Astrocyte of the cerebellum (primary cell): ENCODE measurements at regions not wholly inside any gene's neighbourhood (a gene's known extent, or its start where the extent isn't known, plus 50 kb on each side); places are given as distances from the start of the nearest gene placed in this dataset.

Source experiments
- DNase-seq: peaks from one replicate; pipeline ENCODE4 v3.0.0-alpha.2; 2011; ENCODE audit warnings: low read depth
- H3K4me3 ChIP-seq: 2 replicates; pipeline ENCODE4 v1.5.1; 2011; ENCODE audit warnings: mild to moderate bottlenecking, low read depth, low read length, moderate library complexity
- CTCF ChIP-seq: IDR thresholded peaks from 2 replicates; pipeline ENCODE4 v1.5.1; 2012; ENCODE audit warnings: low read length, low read depth, moderate library complexity, mild to moderate bottlenecking; ENCODE audit errors: missing control alignments
- in situ Hi-C: cut with HindIII; loops from 2 replicates; pipeline ENCODE4 v1.10.0; 2017; ENCODE audit warnings: low sequenced_read_pairs

GRCh38 chr18:22346953-22347605, 70.6 kb downstream of the CTAGE1 start:
- no peak overlapping the region for H3K4me3 ChIP-seq
- no peak for DNase-seq
- in situ Hi-C loops = no loop called here
- no peak for TF ChIP-seq CTCF

GRCh38 chr18:22346401-22346952, 71.2 kb downstream of the CTAGE1 start:
- in situ Hi-C loops = no loop called here
- H3K4me3 ChIP-seq = no peak overlapping the region
- DNase-seq = peak; percentile 55
- TF ChIP-seq CTCF = no peak

GRCh38 chr18:22345718-22346117, 72.0 kb downstream of the CTAGE1 start:
- DNase-seq = no peak
- in situ Hi-C loops = no loop called here
- no peak for TF ChIP-seq CTCF
- H3K4me3 ChIP-seq = no peak overlapping the region

GRCh38 chr18:22344908-22345670, 72.6 kb downstream of the CTAGE1 start:
- TF ChIP-seq CTCF = no peak
- H3K4me3 ChIP-seq = no peak overlapping the region
- no peak for DNase-seq
- in situ Hi-C loops = no loop called here

- no peak for DNase-seq
- no peak for TF ChIP-seq CTCF
- in situ Hi-C loops = no loop called here
- H3K4me3 ChIP-seq = no peak overlapping the region
Observed at GRCh38 chr18:22344445-22344844, 73.3 kb downstream of the CTAGE1 start.

GRCh38 chr18:22343613-22344012, 74.1 kb downstream of the CTAGE1 start:
- TF ChIP-seq CTCF = no peak
- H3K4me3 ChIP-seq = no peak overlapping the region
- in situ Hi-C loops = no loop called here
- DNase-seq = no peak
